ENCODE measurements at regions not wholly inside any gene's neighbourhood (a gene's known extent, or its start where the extent isn't known, plus 50 kb on each side); places are given as distances from the start of the nearest gene placed in this dataset.

- TF ChIP-seq, protein P1, sequence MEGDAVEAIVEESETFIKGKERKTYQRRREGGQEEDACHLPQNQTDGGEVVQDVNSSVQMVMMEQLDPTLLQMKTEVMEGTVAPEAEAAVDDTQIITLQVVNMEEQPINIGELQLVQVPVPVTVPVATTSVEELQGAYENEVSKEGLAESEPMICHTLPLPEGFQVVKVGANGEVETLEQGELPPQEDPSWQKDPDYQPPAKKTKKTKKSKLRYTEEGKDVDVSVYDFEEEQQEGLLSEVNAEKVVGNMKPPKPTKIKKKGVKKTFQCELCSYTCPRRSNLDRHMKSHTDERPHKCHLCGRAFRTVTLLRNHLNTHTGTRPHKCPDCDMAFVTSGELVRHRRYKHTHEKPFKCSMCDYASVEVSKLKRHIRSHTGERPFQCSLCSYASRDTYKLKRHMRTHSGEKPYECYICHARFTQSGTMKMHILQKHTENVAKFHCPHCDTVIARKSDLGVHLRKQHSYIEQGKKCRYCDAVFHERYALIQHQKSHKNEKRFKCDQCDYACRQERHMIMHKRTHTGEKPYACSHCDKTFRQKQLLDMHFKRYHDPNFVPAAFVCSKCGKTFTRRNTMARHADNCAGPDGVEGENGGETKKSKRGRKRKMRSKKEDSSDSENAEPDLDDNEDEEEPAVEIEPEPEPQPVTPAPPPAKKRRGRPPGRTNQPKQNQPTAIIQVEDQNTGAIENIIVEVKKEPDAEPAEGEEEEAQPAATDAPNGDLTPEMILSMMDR (conservative IDR thresholded peaks at IDR 0.05; ENCODE audit: low read length): no peak
- no peak overlapping the region for H3K4me3 ChIP-seq (ENCODE audit: low read length)
- DNase-seq (ENCODE audit: low read depth): peak; percentile 15
Observed at GRCh38 chr3:115525731-115526130, 97.6 kb upstream of the GAP43 start.

DNA sequence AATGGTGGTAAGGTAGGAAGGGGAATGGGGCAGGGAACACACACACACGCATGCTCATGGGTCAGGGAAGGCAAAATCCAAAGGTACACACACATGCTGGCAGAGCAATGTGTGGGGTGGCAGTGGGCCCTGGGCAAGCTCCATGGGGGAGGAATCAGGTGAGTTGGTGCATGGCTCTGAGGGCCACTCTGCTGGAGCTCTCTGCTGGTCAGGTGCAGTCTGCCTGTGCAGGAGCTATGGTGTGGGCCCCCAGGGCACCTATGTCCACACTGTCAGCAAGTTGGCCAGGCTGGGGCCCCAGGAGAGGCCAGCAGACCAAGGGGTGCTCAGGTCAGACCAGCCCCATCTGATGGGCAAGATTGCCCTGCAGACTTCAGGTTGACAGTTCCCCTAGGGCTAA lies 90.1 kb upstream of the GAP43 start:
- H3K4me3 ChIP-seq (ENCODE audit: low read length): no peak overlapping the region
- no peak for DNase-seq (ENCODE audit: low read depth)
- TF ChIP-seq, protein P1 (conservative IDR thresholded peaks at IDR 0.05; ENCODE audit: low read length): no peak

GRCh38 chr3:115536171-115536570 lies 87.1 kb upstream of the GAP43 start:
- TF ChIP-seq, protein P1 (conservative IDR thresholded peaks at IDR 0.05; ENCODE audit: low read length): no peak
- H3K4me3 ChIP-seq (ENCODE audit: low read length): no peak overlapping the region
- DNase-seq (ENCODE audit: low read depth): no peak

DNA sequence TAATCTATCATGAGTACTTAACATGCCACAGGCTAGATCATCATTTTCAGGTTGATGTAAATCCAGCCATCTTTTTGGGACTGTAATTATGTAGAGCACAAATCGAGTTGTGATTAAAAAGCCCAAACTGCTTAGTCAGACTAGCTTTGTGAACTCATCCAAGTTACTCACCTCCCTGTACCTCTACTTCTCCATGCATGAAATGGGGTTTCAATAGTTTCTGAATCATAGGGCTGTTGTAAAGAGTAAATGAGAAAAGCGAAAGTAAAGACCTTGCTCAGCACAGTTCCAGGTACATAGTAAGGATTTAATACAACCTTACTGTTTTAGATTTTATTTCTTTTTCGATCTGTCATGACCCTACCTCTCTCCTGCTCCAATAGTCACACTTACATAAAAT lies 85.6 kb upstream of the GAP43 start:
- DNase-seq (ENCODE audit: low read depth): no peak
- TF ChIP-seq, protein P1 (conservative IDR thresholded peaks at IDR 0.05; ENCODE audit: low read length): no peak
- H3K4me3 ChIP-seq (ENCODE audit: low read length): no peak overlapping the region

DNA sequence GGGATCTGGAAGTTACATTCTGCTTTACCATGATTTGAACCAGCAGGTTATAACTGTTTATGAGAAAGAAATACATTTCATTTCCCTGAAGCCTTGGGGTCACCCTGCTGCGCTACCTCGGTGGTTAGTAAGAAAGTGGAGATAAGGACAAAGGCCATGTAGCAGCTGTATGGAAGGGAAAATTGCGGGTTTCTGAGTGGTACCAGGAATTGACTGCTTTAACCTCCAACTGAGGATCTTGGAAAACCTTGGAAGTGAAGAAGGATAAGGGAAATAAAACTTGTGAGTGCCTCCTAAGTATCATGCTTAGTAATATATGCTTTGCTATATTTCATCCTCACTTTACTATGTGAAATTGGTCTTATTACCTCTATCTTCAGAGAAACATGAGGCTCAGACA lies 76.1 kb upstream of the GAP43 start:
- H3K4me3 ChIP-seq (ENCODE audit: low read length): no peak overlapping the region
- TF ChIP-seq, protein P1 (conservative IDR thresholded peaks at IDR 0.05; ENCODE audit: low read length): no peak
- no peak for DNase-seq (ENCODE audit: low read depth)

DNA sequence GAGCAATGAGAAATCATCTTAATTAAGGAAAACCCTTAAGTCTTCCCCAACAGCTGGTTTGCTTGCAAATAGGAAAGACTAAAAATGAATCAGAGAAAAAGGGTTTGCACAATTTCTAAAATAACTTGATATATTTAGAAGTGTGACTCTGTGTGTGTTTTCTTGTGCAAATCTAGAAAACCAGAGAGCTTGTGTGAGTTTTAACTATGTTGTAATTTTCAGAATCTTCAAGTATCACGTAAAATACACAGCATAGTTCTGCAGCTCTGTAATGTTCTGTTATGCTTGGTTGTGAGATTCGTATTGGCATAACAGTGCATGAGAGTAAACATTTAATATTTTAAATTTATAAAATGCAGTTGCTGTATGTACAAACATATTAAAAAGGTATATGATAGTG lies 74.7 kb upstream of the GAP43 start:
- DNase-seq (ENCODE audit: low read depth): peak; percentile 6
- TF ChIP-seq, protein P1 (conservative IDR thresholded peaks at IDR 0.05; ENCODE audit: low read length): no peak
- no peak overlapping the region for H3K4me3 ChIP-seq (ENCODE audit: low read length)

DNA sequence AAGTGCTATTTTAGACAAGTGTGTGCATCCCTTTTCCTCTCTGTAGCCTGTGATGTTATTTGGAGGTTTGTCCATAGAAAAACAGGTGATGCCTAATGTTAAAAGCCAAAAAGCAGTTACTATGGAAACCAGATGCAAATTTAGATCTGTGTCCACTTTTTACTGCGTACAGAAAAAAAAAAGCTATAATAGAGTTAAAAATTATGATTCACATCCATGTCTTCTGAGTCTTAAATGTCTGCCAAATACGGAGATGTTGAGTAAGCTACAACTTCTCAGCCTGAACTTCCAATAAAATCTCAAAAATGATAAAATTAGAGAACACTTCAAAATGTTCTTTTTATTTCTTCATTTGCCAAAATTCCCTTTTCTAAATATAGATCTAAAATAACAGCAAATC lies 74.2 kb upstream of the GAP43 start:
- H3K4me3 ChIP-seq (ENCODE audit: low read length): no peak overlapping the region
- DNase-seq (ENCODE audit: low read depth): peak; percentile 19
- TF ChIP-seq, protein P1 (conservative IDR thresholded peaks at IDR 0.05; ENCODE audit: low read length): no peak

Data from AG10803 (cell line).